Epithelial cell of esophagus (primary cell): ENCODE measurements at regions not wholly inside any gene's neighbourhood (a gene's known extent, or its start where the extent isn't known, plus 50 kb on each side); places are given as distances from the start of the nearest gene placed in this dataset.

Source experiments
- DNase-seq: peaks from one replicate; pipeline ENCODE4 v3.0.0; 2010; ENCODE audit warnings: low read depth
- H3K4me3 ChIP-seq: 2 replicates; pipeline ENCODE4 v1.5.1; 2011; ENCODE audit warnings: mild to moderate bottlenecking, low read length, control low read depth
- TF ChIP-seq, protein P1 (sequence below): IDR thresholded peaks from 2 replicates; pipeline ENCODE4 v1.5.1; 2011; ENCODE audit warnings: low read depth, mild to moderate bottlenecking, low read length, control low read depth, inconsistent platforms; ENCODE audit not compliant: insufficient read depth; ENCODE audit errors: missing control alignments

DNA sequence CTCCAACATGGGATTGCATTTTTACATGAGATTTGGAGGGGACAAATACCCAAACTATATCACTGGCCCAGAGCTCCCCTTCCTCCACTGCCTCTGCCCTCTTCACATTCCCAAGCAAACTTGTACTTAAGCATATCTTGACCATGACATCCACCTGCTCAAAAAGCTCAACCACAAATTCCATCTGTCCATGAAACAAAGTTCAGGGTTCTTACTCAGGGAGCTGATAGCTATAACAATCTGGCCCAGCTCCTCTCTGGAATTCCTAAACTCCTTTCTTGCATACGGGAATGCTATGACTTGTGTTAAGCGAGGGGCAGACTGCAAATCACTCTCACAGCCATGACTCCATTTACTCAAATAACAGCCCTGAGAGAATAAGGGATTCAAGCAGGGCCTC lies 152.1 kb downstream of the GALC start:
- TF ChIP-seq, protein P1, sequence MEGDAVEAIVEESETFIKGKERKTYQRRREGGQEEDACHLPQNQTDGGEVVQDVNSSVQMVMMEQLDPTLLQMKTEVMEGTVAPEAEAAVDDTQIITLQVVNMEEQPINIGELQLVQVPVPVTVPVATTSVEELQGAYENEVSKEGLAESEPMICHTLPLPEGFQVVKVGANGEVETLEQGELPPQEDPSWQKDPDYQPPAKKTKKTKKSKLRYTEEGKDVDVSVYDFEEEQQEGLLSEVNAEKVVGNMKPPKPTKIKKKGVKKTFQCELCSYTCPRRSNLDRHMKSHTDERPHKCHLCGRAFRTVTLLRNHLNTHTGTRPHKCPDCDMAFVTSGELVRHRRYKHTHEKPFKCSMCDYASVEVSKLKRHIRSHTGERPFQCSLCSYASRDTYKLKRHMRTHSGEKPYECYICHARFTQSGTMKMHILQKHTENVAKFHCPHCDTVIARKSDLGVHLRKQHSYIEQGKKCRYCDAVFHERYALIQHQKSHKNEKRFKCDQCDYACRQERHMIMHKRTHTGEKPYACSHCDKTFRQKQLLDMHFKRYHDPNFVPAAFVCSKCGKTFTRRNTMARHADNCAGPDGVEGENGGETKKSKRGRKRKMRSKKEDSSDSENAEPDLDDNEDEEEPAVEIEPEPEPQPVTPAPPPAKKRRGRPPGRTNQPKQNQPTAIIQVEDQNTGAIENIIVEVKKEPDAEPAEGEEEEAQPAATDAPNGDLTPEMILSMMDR: no peak
- no peak for DNase-seq

DNA sequence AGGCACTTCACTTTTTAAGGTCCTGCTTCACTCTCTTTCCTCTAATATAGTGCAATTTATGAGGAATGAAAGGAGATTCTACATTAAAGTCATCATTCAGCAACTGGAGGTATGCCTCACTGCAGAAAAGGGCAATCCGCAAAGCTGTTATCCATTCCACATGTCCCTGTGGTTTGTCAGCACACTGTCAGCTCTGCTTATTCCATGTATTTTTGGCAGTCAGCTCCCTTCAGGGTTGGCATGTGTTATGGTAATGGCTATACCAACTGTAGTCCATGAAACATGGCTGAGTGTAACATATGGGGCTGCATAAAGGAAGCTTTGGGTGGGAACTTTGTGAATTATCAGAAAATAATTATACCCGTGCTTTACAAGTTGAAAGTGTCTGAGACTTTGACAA lies 154.1 kb downstream of the GALC start:
- TF ChIP-seq, protein P1: no peak
- DNase-seq: no peak
- no peak overlapping the region for H3K4me3 ChIP-seq

More for the DNA sequence above, 152.1 kb downstream of the GALC start:
- no peak overlapping the region for H3K4me3 ChIP-seq

DNA sequence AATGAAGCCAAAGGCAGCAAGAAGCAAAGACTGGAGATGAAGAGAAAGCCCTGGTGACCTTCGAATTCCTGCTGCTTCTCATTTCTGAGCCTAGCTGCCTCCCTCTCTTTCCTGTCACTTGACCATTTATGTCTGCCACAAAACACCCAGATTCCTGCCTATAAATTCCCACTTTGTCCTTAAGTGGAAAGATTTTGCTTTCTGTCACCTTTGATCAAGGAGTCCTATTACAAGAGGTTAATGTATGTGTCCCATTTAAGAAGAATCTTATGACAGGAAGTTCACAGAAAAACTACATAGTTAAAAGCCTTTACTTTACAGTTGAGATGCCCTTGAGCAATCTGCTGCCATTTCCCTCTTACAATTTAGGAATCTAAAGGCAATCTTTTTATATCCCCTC lies 155.7 kb downstream of the GALC start:
- no peak for DNase-seq
- no peak overlapping the region for H3K4me3 ChIP-seq
- TF ChIP-seq, protein P1: no peak

DNA sequence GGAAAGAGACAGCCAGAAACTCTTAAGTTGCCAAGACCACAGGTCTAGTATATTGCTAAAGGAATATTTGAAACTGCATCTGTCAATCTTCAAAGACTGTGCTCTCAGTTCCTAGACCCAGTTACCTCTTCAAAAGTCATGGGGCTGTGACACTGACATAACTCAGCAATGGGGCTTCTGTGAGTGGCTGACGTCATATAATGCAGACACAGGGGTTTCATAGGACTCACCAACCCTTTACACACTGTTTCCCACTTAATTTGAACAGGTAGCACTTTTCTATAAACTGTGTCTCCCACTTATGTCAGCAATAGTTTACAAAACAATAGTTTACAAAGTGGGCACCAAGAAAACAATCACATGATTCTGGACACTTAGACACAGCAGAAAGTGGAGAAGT lies 158.4 kb downstream of the GALC start:
- no peak for DNase-seq
- TF ChIP-seq, protein P1: no peak
- no peak overlapping the region for H3K4me3 ChIP-seq

DNA sequence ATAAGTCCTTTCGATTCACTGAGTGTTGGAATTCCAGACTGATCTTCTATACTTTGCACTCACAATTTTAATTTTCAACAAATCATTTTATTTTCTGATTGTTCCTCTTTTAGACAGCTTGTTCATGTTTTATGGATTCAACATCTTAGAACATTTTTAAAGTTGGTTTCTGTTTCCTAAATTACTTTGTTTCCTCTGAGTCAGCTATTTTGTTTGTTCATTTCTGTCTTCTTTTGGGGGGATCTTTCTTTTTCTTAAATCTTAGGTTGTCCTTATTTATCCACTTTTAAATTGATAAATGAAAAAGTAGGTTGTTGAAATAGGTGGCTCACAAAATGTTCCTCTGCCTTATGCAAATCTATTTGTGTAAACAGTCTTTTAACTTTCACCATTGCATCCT lies 160.0 kb downstream of the GALC start:
- no peak overlapping the region for H3K4me3 ChIP-seq
- DNase-seq: no peak
- TF ChIP-seq, protein P1: no peak

DNA sequence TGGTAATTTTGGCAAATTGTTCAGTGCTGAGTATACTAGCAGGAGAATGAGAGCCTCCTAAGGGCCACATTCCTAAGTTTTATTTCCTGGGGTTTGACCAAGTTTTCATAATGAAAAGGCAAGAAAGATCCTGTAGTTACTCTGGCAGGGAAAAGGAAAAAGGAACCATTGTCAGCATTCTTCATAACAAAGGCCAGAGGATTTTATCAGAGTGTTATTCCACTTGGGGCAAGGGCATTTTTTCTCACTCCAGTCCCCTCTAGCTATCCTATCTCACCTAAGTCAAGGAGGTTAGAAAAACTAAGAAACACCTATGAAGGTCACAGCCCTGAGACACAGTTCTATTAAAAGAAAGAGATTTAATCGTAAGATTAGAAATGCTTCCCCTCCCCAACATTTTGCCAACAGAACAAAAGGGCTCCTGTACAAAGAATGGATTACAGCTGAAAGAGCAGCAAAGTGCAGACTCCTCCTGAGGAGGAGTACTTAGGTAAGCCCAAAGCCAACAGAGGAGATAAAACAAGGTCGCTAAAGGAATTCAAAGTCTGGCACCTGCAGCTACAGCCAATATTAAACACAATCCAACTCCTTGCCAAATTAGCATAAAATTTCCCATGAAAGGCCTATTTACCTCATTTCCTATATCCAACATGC lies 162.4 kb downstream of the GALC start:
- no peak overlapping the region for H3K4me3 ChIP-seq
- no peak for DNase-seq
- TF ChIP-seq, protein P1: no peak

DNA sequence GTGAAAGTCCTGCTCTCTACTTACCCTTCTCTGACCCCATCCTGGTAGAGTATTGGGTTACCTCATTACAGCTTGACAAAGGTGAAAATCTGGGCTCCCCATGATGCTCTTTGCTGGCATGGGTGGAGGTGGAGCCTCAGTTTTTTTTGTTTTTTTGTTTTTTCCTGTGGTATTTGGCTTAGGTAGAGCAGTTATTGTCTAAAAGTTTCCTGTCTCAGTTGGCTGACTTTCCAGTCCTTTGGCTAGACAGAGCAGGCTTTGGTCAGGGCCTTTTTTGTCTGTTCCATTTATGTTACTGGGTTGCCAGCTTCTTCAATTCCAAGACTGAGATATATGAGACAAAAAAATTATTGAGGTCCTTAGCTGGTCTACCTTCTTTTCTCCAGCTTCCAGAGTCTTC lies 163.4 kb downstream of the GALC start:
- TF ChIP-seq, protein P1: no peak
- no peak for DNase-seq
- H3K4me3 ChIP-seq: no peak overlapping the region
